GM12875 (cell line): ENCODE measurements at regions not wholly inside any gene's neighbourhood (a gene's known extent, or its start where the extent isn't known, plus 50 kb on each side); places are given as distances from the start of the nearest gene placed in this dataset.

Source experiments
- H3K4me3 ChIP-seq: one replicate; pipeline ENCODE4 v1.5.1; 2011; ENCODE audit warnings: low read depth, low read length, control low read depth
- CTCF ChIP-seq: IDR thresholded peaks from 2 replicates; pipeline ENCODE4 v1.5.1; 2011; ENCODE audit warnings: low read depth, mild to moderate bottlenecking, control low read depth, inconsistent platforms, low read length, moderate library complexity, borderline replicate concordance; ENCODE audit not compliant: insufficient read depth

DNA sequence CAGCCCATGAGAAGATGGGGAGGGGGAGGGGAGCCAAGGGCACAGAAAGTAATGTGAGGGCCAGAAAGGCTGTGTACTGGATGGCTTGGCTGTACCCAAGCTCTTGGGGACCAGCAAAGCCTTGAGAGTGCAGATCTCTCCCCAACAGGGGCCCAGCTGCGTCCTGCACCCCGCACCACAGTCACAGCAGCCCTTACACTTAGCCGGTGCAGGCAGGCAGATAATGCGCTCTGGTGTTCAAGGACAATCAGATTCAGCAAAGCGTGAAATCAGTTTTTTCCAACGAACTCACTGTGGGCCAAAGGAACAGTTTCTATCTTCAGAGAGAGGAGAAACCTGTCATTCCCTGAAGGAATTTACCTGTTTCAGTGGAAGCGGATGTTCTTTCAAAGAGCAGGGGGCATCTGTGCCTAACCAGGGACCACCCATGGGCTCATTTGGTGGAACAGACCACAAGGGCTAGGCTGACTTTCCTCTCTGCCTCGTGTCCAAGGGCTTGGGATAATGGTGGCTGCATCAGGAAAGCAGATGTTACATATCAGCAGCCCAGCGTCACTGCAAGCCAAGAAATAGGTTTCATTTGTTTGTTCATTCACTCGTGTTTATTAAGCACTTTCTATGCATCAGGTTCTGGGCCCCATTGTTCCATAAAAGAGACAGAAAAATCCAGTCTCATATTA is 81.2 kb upstream of the SPON1 start:
- no peak overlapping the region for H3K4me3 ChIP-seq
- no peak for TF ChIP-seq CTCF

- no peak for TF ChIP-seq CTCF
- no peak overlapping the region for H3K4me3 ChIP-seq
Measured at GRCh38 chr11:13883042-13883441, 79.5 kb upstream of the SPON1 start.

DNA sequence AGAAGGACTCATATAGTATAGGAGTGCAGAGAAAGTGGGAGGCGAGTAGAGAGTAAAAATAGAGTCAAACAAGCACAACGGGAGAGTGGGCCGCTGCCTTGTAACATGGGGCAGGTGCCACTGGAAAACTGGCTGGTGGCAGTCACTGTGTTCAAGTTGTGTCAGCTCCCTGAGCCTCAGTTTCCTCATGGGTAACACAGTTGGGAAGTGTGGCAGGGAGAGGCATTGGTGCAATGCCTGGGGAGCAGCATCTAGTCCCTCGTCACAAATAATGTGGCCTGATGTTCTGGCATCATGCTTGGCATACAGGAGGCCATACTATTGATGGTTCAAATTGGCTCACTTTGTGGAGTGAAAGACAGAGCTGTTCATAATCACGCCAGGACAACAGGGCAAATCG is 78.9 kb upstream of the SPON1 start:
- no peak for TF ChIP-seq CTCF
- no peak overlapping the region for H3K4me3 ChIP-seq

DNA sequence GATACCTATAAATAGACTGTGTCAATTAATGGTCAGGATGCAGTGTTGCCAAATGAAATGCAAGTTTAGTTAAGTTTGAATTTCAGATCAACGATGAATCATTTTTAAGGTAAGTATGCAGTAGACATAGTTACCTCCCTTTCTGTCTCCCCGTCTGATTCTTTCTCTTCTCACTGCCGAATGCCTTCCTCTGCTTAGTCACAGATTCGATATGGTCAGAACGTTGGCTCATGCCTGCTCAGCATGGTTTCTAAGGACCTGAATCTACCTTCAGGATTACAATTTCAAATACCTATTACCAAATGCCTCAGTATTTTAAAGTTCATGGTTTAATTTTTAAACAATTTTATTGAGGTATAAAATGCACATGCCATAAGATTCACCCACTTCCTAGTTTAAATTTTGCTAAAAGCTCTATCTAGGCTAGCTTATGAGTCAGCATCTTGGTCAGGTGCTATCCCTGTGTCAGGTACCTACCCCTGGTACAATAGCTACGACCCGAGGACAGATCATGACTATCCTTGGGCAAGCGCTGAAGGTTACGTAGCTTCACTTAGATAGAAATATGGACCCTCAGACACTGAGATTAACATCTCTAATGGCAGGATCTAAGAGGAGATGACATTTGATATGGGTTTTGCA is 78.2 kb upstream of the SPON1 start:
- no peak for TF ChIP-seq CTCF
- no peak overlapping the region for H3K4me3 ChIP-seq

DNA sequence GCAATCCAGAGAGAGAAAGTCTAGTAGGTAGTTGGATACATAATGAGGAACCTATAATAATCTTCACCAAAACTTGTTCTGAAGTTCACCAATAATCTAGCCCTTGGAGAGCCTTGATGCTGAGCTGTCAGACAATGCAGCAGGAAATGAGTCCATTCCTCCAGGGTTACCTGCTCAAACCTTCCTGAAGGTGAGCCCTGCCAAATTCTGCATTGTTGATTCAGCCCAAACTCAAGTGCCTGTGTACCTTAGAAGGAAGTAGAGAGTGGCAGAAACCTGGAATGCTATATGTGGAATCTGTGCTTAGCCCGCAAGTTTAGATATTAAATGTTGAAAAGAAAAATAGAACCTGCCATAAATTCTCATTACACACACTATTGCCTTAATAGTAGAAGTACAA is 77.4 kb upstream of the SPON1 start:
- no peak for TF ChIP-seq CTCF
- H3K4me3 ChIP-seq: no peak overlapping the region

DNA sequence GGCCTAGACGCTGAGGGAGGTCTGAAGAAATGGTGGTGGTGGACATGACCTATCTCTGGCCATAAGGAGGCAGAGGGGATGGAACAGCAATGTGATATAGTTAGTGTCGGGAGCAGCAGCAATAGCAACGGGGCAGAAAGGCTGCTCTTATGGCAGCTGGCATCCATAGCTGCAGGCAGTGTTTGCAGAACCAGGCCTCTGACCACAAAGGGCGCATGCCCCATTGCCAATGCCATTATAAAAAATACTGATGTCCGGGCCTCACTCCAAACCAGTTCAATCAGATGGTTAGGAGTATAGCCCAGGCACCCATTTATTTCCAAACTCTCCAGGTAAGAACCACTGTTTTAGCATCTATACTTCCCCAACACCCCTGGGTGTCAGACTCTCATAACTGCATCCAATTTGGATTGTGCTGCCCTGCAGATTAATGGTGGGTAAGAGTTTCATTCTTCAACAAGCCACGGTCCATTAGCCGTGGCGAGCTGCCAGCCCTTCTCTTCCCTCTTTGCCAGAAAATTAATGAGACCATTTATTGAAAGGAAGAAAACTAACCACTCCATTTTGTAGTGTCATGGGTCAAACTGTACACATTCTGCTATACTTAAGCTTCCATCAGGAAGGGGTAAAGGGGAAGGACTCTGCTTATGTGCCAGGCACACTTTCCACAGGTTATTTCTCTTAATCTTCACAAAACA is 72.8 kb upstream of the SPON1 start:
- H3K4me3 ChIP-seq: no peak overlapping the region
- no peak for TF ChIP-seq CTCF
